ENCODE measurements at regions not wholly inside any gene's neighbourhood (a gene's known extent, or its start where the extent isn't known, plus 50 kb on each side); places are given as distances from the start of the nearest gene placed in this dataset.

DNA sequence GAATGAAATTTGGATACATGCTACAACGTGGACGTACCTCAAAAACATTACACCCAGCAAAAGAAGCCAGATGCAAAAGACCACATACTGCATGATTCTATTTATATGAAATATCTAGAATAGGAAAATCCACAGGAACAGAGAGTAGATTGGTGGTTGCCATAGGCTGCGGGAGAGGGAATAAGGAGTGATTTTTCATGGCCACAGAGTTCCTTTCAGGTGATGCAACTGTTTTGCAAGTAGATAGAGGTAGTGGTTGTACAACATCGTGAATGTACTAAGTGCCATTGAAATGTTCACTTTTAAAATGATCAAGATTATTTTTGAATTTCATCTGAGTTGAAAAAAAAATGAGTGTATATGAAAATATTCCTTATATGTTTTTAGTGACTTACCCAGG lies 115.3 kb upstream of the RUNX1 start:
- no peak for ATAC-seq
- TF ChIP-seq CSDC2 (CRISPR knock-in tag; IDR thresholded peaks at IDR 0.05) (no peak), PPARA (CRISPR knock-in tag; IDR thresholded peaks at IDR 0.05; ENCODE audit: borderline replicate concordance) (no peak), ZNF70 (CRISPR knock-in tag; IDR thresholded peaks at IDR 0.05) (no peak), ZFP3 (CRISPR knock-in tag; IDR thresholded peaks at IDR 0.05) (no peak), ZNF565 (CRISPR knock-in tag; conservative IDR thresholded peaks at IDR 0.05; ENCODE audit: low read depth) (no peak), ESRRG (CRISPR knock-in tag; IDR thresholded peaks at IDR 0.05) (no peak), ISL1 (CRISPR knock-in tag; IDR thresholded peaks at IDR 0.05) (no peak), SNAI2 (CRISPR knock-in tag; IDR thresholded peaks at IDR 0.05) (no peak), TOX (CRISPR knock-in tag; IDR thresholded peaks at IDR 0.05; ENCODE audit: borderline replicate concordance) (no peak), ZC3H10 (CRISPR knock-in tag; IDR thresholded peaks at IDR 0.05) (no peak), OSR1 (CRISPR knock-in tag; IDR thresholded peaks at IDR 0.05) (no peak)
- TF ChIP-seq, protein P1, sequence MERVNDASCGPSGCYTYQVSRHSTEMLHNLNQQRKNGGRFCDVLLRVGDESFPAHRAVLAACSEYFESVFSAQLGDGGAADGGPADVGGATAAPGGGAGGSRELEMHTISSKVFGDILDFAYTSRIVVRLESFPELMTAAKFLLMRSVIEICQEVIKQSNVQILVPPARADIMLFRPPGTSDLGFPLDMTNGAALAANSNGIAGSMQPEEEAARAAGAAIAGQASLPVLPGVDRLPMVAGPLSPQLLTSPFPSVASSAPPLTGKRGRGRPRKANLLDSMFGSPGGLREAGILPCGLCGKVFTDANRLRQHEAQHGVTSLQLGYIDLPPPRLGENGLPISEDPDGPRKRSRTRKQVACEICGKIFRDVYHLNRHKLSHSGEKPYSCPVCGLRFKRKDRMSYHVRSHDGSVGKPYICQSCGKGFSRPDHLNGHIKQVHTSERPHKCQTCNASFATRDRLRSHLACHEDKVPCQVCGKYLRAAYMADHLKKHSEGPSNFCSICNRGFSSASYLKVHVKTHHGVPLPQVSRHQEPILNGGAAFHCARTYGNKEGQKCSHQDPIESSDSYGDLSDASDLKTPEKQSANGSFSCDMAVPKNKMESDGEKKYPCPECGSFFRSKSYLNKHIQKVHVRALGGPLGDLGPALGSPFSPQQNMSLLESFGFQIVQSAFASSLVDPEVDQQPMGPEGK (CRISPR knock-in tag; IDR thresholded peaks at IDR 0.05; ENCODE audit: borderline replicate concordance), result no peak
- TF ChIP-seq, protein P2, sequence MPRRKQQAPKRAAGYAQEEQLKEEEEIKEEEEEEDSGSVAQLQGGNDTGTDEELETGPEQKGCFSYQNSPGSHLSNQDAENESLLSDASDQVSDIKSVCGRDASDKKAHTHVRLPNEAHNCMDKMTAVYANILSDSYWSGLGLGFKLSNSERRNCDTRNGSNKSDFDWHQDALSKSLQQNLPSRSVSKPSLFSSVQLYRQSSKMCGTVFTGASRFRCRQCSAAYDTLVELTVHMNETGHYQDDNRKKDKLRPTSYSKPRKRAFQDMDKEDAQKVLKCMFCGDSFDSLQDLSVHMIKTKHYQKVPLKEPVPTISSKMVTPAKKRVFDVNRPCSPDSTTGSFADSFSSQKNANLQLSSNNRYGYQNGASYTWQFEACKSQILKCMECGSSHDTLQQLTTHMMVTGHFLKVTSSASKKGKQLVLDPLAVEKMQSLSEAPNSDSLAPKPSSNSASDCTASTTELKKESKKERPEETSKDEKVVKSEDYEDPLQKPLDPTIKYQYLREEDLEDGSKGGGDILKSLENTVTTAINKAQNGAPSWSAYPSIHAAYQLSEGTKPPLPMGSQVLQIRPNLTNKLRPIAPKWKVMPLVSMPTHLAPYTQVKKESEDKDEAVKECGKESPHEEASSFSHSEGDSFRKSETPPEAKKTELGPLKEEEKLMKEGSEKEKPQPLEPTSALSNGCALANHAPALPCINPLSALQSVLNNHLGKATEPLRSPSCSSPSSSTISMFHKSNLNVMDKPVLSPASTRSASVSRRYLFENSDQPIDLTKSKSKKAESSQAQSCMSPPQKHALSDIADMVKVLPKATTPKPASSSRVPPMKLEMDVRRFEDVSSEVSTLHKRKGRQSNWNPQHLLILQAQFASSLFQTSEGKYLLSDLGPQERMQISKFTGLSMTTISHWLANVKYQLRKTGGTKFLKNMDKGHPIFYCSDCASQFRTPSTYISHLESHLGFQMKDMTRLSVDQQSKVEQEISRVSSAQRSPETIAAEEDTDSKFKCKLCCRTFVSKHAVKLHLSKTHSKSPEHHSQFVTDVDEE (CRISPR knock-in tag; IDR thresholded peaks at IDR 0.05), result no peak
- TF ChIP-seq, protein P3, sequence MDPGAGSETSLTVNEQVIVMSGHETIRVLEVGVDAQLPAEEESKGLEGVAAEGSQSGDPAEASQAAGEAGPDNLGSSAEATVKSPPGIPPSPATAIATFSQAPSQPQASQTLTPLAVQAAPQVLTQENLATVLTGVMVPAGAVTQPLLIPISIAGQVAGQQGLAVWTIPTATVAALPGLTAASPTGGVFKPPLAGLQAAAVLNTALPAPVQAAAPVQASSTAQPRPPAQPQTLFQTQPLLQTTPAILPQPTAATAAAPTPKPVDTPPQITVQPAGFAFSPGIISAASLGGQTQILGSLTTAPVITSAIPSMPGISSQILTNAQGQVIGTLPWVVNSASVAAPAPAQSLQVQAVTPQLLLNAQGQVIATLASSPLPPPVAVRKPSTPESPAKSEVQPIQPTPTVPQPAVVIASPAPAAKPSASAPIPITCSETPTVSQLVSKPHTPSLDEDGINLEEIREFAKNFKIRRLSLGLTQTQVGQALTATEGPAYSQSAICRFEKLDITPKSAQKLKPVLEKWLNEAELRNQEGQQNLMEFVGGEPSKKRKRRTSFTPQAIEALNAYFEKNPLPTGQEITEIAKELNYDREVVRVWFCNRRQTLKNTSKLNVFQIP (CRISPR knock-in tag; IDR thresholded peaks at IDR 0.05; ENCODE audit: borderline replicate concordance, low read depth), result no peak

DNA sequence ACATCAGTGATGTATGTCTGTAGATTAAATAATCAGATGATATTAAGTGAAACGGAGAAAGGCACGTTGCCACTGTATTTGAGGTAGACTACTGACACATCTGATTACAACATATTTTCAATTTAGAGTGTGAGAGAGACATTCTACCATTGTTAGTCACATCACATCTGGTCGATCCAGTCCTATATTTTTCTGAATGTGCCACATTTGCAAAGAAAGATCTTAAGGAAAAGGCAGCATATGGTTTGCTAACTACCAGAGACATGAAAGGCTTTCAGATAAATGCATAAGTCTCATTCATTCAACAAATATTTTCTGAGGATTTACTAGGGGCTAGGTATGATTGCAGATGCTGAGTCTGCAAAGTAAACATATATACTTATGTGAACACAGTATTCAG lies 114.3 kb upstream of the RUNX1 start:
- no peak for TF ChIP-seq CSDC2 (CRISPR knock-in tag; IDR thresholded peaks at IDR 0.05)
- TF ChIP-seq, protein P4, sequence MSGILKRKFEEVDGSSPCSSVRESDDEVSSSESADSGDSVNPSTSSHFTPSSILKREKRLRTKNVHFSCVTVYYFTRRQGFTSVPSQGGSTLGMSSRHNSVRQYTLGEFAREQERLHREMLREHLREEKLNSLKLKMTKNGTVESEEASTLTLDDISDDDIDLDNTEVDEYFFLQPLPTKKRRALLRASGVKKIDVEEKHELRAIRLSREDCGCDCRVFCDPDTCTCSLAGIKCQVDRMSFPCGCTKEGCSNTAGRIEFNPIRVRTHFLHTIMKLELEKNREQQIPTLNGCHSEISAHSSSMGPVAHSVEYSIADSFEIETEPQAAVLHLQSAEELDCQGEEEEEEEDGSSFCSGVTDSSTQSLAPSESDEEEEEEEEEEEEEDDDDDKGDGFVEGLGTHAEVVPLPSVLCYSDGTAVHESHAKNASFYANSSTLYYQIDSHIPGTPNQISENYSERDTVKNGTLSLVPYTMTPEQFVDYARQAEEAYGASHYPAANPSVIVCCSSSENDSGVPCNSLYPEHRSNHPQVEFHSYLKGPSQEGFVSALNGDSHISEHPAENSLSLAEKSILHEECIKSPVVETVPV (CRISPR knock-in tag; IDR thresholded peaks at IDR 0.05), result no peak
- TF ChIP-seq TCF4 (CRISPR knock-in tag; IDR thresholded peaks at IDR 0.05; ENCODE audit: borderline replicate concordance), result no peak
- no peak for TF ChIP-seq ZFP3 (CRISPR knock-in tag; IDR thresholded peaks at IDR 0.05)
- TF ChIP-seq, protein P1 (CRISPR knock-in tag; IDR thresholded peaks at IDR 0.05; ENCODE audit: borderline replicate concordance), result no peak
- no peak for TF ChIP-seq ZNF8 (CRISPR knock-in tag; IDR thresholded peaks at IDR 0.05)
- TF ChIP-seq ZFP30 (CRISPR knock-in tag; IDR thresholded peaks at IDR 0.05), result no peak
- ATAC-seq, result no peak

DNA sequence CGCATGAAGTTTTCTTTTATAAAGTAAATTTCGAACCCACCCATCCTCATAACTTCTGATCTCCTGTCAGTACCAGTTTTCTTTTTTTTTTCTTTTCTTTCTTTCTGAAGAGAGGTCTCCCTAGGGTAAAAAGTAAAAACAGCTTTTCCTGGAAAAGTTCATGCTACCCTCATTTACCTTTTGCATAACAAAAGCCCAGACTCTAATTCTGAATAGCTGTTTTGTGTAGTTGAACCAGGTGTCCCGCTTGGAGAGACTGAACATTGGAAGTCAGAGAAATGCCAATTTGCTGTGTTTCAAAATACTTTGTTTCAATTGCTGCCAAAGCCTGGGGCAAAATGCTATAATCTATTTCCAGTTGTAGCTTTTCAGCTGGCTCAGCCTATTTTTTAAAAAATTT lies 113.7 kb upstream of the RUNX1 start:
- TF ChIP-seq, protein P5, sequence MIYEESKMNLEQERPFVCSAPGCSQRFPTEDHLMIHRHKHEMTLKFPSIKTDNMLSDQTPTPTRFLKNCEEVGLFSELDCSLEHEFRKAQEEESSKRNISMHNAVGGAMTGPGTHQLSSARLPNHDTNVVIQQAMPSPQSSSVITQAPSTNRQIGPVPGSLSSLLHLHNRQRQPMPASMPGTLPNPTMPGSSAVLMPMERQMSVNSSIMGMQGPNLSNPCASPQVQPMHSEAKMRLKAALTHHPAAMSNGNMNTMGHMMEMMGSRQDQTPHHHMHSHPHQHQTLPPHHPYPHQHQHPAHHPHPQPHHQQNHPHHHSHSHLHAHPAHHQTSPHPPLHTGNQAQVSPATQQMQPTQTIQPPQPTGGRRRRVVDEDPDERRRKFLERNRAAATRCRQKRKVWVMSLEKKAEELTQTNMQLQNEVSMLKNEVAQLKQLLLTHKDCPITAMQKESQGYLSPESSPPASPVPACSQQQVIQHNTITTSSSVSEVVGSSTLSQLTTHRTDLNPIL (CRISPR knock-in tag; IDR thresholded peaks at IDR 0.05; ENCODE audit: low read depth), result no peak
- TF ChIP-seq, protein P1 (CRISPR knock-in tag; IDR thresholded peaks at IDR 0.05; ENCODE audit: borderline replicate concordance), result no peak
- TF ChIP-seq TCF4 (CRISPR knock-in tag; IDR thresholded peaks at IDR 0.05; ENCODE audit: borderline replicate concordance), result no peak
- TF ChIP-seq, protein P4 (CRISPR knock-in tag; IDR thresholded peaks at IDR 0.05), result no peak
- ATAC-seq, result no peak

Data from SK-N-SH treated with all-trans-retinoic acid at 6 μM for 48 hours (cell line).